ENCODE measurements at regions not wholly inside any gene's neighbourhood (a gene's known extent, or its start where the extent isn't known, plus 50 kb on each side); places are given as distances from the start of the nearest gene placed in this dataset.
"Not testable (repeated sequence)": the region's sequence is repeated elsewhere in the genome, so short reads cannot be mapped to it uniquely, and the experiment has no call there.

- DNase-seq (ENCODE audit: low read depth): no peak
Measured at GRCh38 chr12:114616081-114616480, 67.9 kb downstream of the TBX3 start.

- DNase-seq (ENCODE audit: low read depth): no peak
Measured at GRCh38 chr12:114614040-114614439, 69.9 kb downstream of the TBX3 start.

GRCh38 chr12:114612062-114612461 is 71.9 kb downstream of the TBX3 start:
- DNase-seq (ENCODE audit: low read depth): no peak

GRCh38 chr12:114611145-114612018 is 72.6 kb downstream of the TBX3 start:
- DNase-seq (ENCODE audit: low read depth): no peak

- no peak for DNase-seq (ENCODE audit: low read depth)
Measured at GRCh38 chr12:114608509-114608908, 75.5 kb downstream of the TBX3 start.

GRCh38 chr12:114605918-114606317 is 78.1 kb downstream of the TBX3 start:
- no peak for DNase-seq (ENCODE audit: low read depth)

GRCh38 chr12:114604606-114605005 is 79.4 kb downstream of the TBX3 start:
- no peak for DNase-seq (ENCODE audit: low read depth)

GRCh38 chr12:114600584-114600983 is 83.4 kb downstream of the TBX3 start:
- DNase-seq (ENCODE audit: low read depth): not testable (repeated sequence)

- no peak for DNase-seq (ENCODE audit: low read depth)
Measured at GRCh38 chr12:114598111-114598510, 85.9 kb downstream of the TBX3 start.

- no peak for DNase-seq (ENCODE audit: low read depth)
Measured at GRCh38 chr12:114592946-114593345, 91.0 kb downstream of the TBX3 start.

- no peak for DNase-seq (ENCODE audit: low read depth)
Measured at GRCh38 chr12:114588061-114588460, 95.9 kb downstream of the TBX3 start.

- DNase-seq (ENCODE audit: low read depth): no peak
Measured at GRCh38 chr12:114580306-114580705, 103.7 kb downstream of the TBX3 start.

GRCh38 chr12:114579389-114579788 is 104.6 kb downstream of the TBX3 start:
- DNase-seq (ENCODE audit: low read depth): no peak

GRCh38 chr12:114562654-114563053 is 121.3 kb downstream of the TBX3 start:
- DNase-seq (ENCODE audit: low read depth): no peak

- no peak for DNase-seq (ENCODE audit: low read depth)
Measured at GRCh38 chr12:114555451-114555850, 128.5 kb downstream of the TBX3 start.

- no peak for DNase-seq (ENCODE audit: low read depth)
Measured at GRCh38 chr12:114547636-114548035, 136.3 kb downstream of the TBX3 start.

- DNase-seq (ENCODE audit: low read depth): no peak
Measured at GRCh38 chr12:114530417-114530816, 124.5 kb upstream of the TBX5 start.

- DNase-seq (ENCODE audit: low read depth): no peak
Measured at GRCh38 chr12:114529966-114530365, 124.0 kb upstream of the TBX5 start.

GRCh38 chr12:114528766-114529165 is 122.8 kb upstream of the TBX5 start:
- no peak for DNase-seq (ENCODE audit: low read depth)

GRCh38 chr12:114521160-114521559 is 115.2 kb upstream of the TBX5 start:
- not testable (repeated sequence) for DNase-seq (ENCODE audit: low read depth)

GRCh38 chr12:114512351-114512750 is 106.4 kb upstream of the TBX5 start:
- no peak for DNase-seq (ENCODE audit: low read depth)

GRCh38 chr12:114508529-114509129 is 102.7 kb upstream of the TBX5 start:
- DNase-seq (ENCODE audit: low read depth): peak; percentile 63

- no peak for DNase-seq (ENCODE audit: low read depth)
Measured at GRCh38 chr12:114506651-114507050, 100.7 kb upstream of the TBX5 start.

GRCh38 chr12:114504311-114504710 is 98.4 kb upstream of the TBX5 start:
- DNase-seq (ENCODE audit: low read depth): no peak
